WTC11 (cell line): ENCODE measurements at regions not wholly inside any gene's neighbourhood (a gene's known extent, or its start where the extent isn't known, plus 50 kb on each side); places are given as distances from the start of the nearest gene placed in this dataset.

Source experiments
- ATF1 ChIP-seq: sonication (generic); formaldehyde crosslinking; IDR thresholded peaks from 2 replicates; pipeline ENCODE4 v1.8.1; 2023; ENCODE audit warnings: mild to moderate bottlenecking, moderate library complexity, missing genetic modification reagents
- CREB1 ChIP-seq: sonication (generic); formaldehyde crosslinking; IDR thresholded peaks from 2 replicates; pipeline ENCODE4 v1.8.0; 2023; ENCODE audit warnings: mild to moderate bottlenecking, missing genetic modification reagents
- ELF4 ChIP-seq: sonication (generic); formaldehyde crosslinking; IDR thresholded peaks from 2 replicates; pipeline ENCODE4 v1.8.1; 2022; ENCODE audit warnings: low read depth, mild to moderate bottlenecking, moderate library complexity, missing genetic modification reagents
- GTF2I ChIP-seq: fragments of 250-450 bp; sonication (Bioruptor Pico); conservative IDR thresholded peaks from 2 replicates; pipeline ENCODE4 v1.4.0; 2021; ENCODE audit warnings: mild to moderate bottlenecking
- MYBL2 ChIP-seq: sonication (generic); formaldehyde crosslinking; IDR thresholded peaks from 2 replicates; pipeline ENCODE4 v1.8.1; 2023; ENCODE audit warnings: mild to moderate bottlenecking, moderate library complexity, missing genetic modification reagents
- NR2C2 ChIP-seq: sonication (generic); formaldehyde crosslinking; IDR thresholded peaks from 2 replicates; pipeline ENCODE4 v1.8.0; 2022; ENCODE audit warnings: mild to moderate bottlenecking, missing genetic modification reagents
- ZNF423 ChIP-seq: fragments of 250-450 bp; sonication (Bioruptor Pico); IDR thresholded peaks from 2 replicates; pipeline ENCODE4 v2.1.2; 2022; ENCODE audit warnings: mild to moderate bottlenecking, moderate library complexity
- TF ChIP-seq, protein P1 (sequence below): fragments of 200-600 bp; IDR thresholded peaks from 2 replicates; pipeline ENCODE4 v1.8.0; 2022; ENCODE audit warnings: antibody characterized with exemption
- TF ChIP-seq, protein P2 (sequence below): sonication (generic); formaldehyde crosslinking; IDR thresholded peaks from 2 replicates; pipeline ENCODE4 v1.8.1; 2023; ENCODE audit warnings: mild to moderate bottlenecking, missing genetic modification reagents
- TF ChIP-seq, protein P3 (sequence below): sonication (generic); formaldehyde crosslinking; IDR thresholded peaks from 2 replicates; pipeline ENCODE4 v1.8.1; 2022; ENCODE audit warnings: mild to moderate bottlenecking, missing genetic modification reagents, moderate library complexity, borderline replicate concordance
- TF ChIP-seq, protein P4 (sequence below): sonication (generic); formaldehyde crosslinking; IDR thresholded peaks from 2 replicates; pipeline ENCODE4 v1.8.0; 2023; ENCODE audit warnings: mild to moderate bottlenecking, missing genetic modification reagents
- TF ChIP-seq, protein P5 (sequence below): sonication (generic); formaldehyde crosslinking; IDR thresholded peaks from 2 replicates; pipeline ENCODE4 v1.8.1; 2023; ENCODE audit warnings: mild to moderate bottlenecking, missing genetic modification reagents, moderate library complexity
- TF ChIP-seq, protein P6 (sequence below): sonication (generic); formaldehyde crosslinking; IDR thresholded peaks from 2 replicates; pipeline ENCODE4 v1.8.0; 2022; ENCODE audit warnings: mild to moderate bottlenecking, missing genetic modification reagents

DNA sequence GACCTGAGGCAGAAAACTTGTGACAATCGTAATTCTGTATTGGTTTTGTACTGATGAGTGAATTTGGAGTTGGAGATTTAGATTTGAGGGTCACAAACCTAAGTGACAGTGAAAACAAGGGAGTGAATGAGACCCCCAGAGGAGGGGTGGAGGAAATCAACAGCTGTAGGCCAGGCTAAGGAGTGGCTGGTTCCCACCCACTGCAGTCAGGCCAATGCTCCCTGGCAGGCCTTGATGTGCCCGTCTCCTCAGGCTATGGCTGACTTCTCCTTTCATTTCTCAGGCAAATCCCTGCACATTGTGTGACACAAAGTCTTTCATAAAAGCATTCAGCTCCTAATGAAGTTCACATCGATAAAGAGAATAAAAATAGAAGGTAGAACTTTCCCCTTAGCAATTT lies 557.6 kb downstream of the CETN3 start:
- TF ChIP-seq ELF4 (no peak), ZNF423 (no peak), GTF2I (CRISPR knock-in tag) (no peak), NR2C2 (CRISPR knock-in tag) (no peak), MYBL2 (CRISPR knock-in tag) (no peak), CREB1 (CRISPR knock-in tag) (no peak), ATF1 (CRISPR knock-in tag) (no peak)
- TF ChIP-seq, protein P1, sequence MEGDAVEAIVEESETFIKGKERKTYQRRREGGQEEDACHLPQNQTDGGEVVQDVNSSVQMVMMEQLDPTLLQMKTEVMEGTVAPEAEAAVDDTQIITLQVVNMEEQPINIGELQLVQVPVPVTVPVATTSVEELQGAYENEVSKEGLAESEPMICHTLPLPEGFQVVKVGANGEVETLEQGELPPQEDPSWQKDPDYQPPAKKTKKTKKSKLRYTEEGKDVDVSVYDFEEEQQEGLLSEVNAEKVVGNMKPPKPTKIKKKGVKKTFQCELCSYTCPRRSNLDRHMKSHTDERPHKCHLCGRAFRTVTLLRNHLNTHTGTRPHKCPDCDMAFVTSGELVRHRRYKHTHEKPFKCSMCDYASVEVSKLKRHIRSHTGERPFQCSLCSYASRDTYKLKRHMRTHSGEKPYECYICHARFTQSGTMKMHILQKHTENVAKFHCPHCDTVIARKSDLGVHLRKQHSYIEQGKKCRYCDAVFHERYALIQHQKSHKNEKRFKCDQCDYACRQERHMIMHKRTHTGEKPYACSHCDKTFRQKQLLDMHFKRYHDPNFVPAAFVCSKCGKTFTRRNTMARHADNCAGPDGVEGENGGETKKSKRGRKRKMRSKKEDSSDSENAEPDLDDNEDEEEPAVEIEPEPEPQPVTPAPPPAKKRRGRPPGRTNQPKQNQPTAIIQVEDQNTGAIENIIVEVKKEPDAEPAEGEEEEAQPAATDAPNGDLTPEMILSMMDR: no peak
- TF ChIP-seq, protein P2, sequence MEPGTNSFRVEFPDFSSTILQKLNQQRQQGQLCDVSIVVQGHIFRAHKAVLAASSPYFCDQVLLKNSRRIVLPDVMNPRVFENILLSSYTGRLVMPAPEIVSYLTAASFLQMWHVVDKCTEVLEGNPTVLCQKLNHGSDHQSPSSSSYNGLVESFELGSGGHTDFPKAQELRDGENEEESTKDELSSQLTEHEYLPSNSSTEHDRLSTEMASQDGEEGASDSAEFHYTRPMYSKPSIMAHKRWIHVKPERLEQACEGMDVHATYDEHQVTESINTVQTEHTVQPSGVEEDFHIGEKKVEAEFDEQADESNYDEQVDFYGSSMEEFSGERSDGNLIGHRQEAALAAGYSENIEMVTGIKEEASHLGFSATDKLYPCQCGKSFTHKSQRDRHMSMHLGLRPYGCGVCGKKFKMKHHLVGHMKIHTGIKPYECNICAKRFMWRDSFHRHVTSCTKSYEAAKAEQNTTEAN (CRISPR knock-in tag): no peak
- TF ChIP-seq, protein P3, sequence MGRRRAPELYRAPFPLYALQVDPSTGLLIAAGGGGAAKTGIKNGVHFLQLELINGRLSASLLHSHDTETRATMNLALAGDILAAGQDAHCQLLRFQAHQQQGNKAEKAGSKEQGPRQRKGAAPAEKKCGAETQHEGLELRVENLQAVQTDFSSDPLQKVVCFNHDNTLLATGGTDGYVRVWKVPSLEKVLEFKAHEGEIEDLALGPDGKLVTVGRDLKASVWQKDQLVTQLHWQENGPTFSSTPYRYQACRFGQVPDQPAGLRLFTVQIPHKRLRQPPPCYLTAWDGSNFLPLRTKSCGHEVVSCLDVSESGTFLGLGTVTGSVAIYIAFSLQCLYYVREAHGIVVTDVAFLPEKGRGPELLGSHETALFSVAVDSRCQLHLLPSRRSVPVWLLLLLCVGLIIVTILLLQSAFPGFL (CRISPR knock-in tag): no peak
- TF ChIP-seq, protein P4, sequence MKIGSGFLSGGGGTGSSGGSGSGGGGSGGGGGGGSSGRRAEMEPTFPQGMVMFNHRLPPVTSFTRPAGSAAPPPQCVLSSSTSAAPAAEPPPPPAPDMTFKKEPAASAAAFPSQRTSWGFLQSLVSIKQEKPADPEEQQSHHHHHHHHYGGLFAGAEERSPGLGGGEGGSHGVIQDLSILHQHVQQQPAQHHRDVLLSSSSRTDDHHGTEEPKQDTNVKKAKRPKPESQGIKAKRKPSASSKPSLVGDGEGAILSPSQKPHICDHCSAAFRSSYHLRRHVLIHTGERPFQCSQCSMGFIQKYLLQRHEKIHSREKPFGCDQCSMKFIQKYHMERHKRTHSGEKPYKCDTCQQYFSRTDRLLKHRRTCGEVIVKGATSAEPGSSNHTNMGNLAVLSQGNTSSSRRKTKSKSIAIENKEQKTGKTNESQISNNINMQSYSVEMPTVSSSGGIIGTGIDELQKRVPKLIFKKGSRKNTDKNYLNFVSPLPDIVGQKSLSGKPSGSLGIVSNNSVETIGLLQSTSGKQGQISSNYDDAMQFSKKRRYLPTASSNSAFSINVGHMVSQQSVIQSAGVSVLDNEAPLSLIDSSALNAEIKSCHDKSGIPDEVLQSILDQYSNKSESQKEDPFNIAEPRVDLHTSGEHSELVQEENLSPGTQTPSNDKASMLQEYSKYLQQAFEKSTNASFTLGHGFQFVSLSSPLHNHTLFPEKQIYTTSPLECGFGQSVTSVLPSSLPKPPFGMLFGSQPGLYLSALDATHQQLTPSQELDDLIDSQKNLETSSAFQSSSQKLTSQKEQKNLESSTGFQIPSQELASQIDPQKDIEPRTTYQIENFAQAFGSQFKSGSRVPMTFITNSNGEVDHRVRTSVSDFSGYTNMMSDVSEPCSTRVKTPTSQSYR (CRISPR knock-in tag): no peak
- TF ChIP-seq, protein P5, sequence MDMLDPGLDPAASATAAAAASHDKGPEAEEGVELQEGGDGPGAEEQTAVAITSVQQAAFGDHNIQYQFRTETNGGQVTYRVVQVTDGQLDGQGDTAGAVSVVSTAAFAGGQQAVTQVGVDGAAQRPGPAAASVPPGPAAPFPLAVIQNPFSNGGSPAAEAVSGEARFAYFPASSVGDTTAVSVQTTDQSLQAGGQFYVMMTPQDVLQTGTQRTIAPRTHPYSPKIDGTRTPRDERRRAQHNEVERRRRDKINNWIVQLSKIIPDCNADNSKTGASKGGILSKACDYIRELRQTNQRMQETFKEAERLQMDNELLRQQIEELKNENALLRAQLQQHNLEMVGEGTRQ: no peak
- TF ChIP-seq, protein P6, sequence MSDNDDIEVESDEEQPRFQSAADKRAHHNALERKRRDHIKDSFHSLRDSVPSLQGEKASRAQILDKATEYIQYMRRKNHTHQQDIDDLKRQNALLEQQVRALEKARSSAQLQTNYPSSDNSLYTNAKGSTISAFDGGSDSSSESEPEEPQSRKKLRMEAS: no peak
